HT-29 (cell line): ENCODE measurements at regions not wholly inside any gene's neighbourhood (a gene's known extent, or its start where the extent isn't known, plus 50 kb on each side); places are given as distances from the start of the nearest gene placed in this dataset.

ENCODE experiments used
- DNase-seq: peaks from one replicate; pipeline ENCODE4 v3.0.0-alpha.2; 2015; ENCODE audit warnings: low spot score

DNA sequence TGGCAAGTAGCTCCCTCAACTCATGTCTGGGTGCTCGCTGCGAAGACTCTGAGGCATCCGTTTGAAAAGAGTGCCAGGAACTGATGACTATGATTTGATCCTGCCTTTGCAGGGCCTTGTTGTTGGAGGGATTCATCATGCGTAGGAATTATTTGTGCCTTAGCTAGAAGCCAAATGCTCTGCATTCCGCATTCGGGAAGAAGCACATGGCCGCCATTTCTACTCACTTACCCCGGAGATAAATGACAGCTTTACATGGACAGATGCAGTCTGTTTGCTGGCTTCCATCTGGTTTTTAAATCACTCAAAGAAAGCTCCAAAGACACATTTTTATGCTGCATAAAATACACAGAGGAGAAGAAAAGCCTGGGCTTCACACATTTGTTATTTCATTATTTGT, 363.3 kb upstream of the CDH4 start:
- DNase-seq, result no peak

DNA sequence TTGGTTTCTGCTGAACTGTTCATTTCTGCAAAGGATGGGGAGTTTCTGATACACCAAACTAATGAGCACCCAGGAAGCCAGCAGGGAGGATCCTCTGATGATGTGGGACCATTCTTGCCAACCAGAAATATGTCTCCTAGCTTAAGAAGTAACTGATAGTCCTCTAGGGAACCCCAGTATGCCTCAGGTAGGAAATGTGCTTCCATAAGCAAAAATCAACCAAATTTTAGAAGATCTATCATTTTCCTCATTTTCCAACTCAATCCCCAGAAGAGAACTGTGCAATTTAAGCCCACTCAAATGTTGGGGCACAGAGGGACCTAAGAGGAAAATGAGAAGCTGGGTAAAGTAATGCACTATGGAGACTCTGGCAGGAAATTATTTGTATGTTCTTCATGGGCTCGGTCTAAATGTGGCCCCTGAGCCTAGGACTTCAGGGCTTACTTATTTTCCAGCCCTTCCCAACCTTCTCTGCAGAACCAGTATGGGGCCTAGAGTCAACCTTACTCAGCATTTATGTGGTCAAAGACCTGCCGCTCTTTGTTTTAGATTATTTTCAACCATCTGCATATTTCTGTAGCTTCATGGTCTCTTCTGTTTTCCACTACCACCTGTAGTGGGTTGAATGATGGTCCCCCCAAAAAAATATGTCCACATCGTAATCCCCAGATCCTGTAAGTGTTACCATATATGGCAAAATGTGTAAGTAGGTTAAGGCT, 359.8 kb upstream of the CDH4 start:
- no peak for DNase-seq

DNA sequence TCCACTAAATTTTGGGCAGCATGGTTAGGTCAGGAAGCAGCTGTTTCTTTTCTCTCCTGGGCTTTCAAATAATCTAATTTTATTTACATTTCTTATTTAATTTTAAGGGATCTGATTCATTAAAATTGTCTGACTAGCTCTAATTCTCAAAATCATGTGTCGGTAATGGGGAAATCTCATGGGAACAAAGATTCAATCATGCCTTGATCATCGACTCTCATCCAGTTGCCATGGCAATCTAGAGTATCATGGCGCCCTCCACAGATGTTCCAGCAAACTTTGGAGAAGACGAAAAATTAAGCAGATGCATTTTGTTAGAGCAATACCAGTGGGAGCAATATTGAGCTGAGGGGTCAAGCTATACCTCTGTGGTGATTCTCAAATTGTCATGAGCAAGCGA, 358.0 kb upstream of the CDH4 start:
- DNase-seq, result no peak

GRCh38 chr20:60895363-60896079, 356.5 kb upstream of the CDH4 start:
- no peak for DNase-seq

- DNase-seq, result no peak
Observed at GRCh38 chr20:60897976-60898375, 354.1 kb upstream of the CDH4 start.

GRCh38 chr20:60899320-60899719, 352.7 kb upstream of the CDH4 start:
- no peak for DNase-seq

DNA sequence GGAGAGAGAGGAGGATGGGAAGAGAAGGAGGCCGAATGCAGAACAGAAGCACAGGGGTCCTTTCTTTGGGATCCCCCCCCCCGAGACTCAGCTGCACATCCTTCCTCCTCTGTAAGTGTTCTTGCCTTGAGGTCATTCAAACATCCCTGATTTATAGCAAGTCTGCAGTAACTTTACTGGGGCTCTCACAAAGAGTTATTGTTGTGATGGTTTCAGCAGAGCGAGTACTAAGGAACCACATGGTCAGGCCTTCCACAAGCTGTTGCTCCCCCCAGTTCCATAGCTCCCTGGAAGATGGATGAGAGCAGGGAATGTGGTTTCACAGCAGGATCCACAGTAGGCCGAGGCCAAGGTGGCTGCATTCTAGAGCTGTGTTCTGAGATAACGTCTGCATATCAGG, 351.4 kb upstream of the CDH4 start:
- DNase-seq, result no peak

DNA sequence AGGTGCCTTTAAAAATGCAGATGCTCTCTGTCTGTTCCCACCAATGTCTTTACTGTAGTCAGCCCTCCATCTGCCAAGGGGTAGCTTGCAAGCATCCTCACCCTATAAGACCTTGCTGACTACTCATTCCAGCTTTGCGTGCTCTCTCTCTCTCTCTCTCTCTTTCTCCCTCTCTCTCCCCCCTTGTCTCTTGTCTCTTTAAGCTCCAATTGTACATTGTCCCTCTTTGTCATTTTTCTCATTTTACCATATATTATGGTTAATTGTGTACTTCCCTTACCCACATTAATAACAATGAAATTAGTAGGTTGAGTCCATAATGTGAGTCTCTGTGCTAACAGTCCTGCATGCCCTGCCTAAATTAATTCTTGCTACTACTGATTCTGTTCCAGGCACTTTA, 350.2 kb upstream of the CDH4 start:
- DNase-seq, result no peak

DNA sequence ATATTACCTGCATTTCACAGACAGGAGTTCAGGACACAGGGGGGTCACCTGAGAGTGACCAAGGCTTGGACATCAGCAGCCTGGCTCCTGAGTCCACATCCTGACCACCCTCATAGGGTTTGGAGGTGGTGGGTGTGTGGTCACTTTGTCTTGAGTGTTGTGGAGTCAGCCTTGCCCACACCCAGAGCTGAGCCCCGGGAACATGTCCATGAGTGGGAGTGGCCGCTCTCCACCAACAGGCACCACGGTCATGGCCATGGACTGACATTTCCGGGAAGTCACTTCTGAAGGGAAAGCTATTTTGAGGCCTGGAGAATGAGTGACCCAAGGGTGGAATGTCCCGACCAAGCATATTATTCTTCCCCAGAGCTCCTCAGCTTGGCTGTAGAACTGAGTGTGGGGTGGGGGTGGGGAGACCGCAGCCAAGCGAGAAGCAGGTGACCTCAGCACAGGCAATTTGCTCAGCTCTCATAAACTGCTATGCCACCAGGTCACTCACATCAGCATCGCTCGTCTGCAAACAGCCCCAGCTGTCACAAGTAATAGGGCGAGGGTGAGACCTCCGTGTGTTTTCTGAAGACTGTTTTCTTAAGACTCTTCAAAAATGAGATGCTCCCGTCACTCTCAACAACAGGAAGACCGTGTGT, 348.6 kb upstream of the CDH4 start:
- no peak for DNase-seq

DNA sequence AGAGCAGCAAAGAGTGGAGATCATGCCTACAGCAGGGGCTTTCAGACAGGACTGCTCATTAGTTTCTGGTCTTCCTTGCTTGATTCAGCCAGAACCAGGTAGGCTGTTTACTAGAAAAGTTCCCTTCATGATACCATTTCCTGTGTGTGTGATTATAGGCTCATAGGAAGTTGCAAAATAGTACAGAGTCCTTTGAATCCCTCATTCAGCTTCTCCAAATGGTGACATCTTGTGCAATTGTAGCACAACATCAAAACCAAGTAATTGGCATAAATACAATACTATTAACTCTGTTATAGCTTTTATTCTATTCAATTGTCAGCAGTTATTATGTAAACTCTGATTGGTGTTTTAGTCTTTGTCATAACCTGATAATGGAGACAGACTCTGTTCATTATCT, 347.3 kb upstream of the CDH4 start:
- no peak for DNase-seq

DNA sequence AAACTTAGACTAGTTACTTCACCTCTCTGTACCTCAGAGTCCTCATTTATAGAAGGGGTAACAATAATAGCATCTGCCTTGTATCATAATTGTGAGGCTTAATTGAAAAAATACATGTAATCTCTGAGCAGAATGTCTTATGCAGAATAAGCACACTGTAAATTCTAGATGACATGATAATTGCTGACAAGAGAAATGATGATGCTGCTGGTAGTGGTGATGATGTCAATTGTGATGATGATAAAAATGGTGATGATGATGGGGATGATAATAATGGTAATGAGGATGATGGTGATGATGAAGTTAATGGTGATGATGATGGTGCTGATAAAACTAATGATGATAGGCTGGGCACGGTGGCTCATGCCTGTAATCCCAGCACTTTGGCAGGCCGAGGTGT, 346.1 kb upstream of the CDH4 start:
- DNase-seq, result no peak

DNA sequence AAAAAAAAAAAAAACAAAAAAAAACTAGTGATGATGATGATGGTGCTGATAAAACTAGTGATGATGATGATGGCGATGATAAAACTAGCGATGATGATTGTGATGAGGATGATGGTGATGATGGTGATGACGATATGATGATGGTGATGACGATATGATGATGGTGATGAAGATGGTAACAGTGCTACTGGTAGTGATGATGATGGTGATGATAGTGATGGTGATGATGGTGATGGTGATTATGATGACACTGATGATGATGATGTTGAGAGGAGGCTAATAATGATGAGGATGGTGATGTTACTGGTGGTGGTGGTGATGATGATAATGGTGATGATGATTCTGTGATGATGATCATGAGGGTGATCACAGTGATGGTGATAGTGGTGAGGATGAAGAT, 345.5 kb upstream of the CDH4 start:
- DNase-seq, result no peak

- DNase-seq, result no peak
Observed at GRCh38 chr20:60913298-60913697, 338.8 kb upstream of the CDH4 start.

DNA sequence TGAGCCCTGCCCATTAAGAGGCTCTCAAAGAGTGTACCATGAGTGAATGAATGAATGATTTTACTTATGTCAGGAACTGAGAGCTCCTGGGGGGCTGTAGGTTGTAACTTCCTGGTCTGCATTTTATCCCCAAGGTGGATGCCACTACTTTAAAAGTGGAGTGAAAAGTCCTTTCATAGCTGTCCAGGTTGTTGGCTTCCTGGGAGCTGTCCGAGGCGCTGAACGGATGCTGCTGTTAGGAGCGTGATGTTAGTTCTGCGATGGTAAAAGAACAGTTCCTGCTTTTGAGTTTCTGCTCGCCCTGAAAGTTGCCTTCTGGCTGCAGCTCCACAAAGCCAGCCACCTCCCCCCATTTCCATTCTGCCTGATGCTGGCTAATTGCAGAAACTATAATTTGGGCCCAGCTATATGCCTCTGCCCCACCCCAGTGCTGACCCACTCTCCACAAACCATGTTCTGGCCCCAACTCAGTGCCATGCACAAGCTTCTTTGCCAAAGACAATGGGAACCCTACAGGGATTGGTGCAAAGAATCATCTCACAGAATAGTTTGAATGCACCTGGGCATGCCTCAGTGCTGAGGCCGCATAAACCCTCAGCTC, 330.9 kb upstream of the CDH4 start:
- peak; percentile 52 for DNase-seq

GRCh38 chr20:60926831-60927230, 325.2 kb upstream of the CDH4 start:
- DNase-seq, result no peak

DNA sequence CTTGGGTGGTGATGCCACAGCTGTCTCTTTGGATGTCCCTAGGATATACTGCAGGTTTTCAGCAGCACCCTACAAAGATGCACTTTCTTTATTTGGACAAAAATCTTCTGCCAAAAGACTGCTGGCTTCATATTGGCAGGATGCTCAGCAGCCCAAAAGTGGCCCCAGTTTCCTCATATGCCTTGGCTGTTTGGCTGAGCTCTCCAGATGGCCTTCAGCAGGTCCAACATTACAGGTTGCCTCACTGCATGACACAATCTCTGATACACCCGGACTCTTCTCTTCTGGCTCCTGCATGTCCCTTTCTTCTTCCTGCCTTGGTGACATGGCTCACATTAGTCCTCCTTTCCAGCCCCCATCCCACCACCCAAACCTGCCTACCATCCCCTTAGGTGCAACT, 323.7 kb upstream of the CDH4 start:
- DNase-seq, result no peak

- DNase-seq, result no peak
Observed at GRCh38 chr20:60930023-60930790, 321.9 kb upstream of the CDH4 start.

DNA sequence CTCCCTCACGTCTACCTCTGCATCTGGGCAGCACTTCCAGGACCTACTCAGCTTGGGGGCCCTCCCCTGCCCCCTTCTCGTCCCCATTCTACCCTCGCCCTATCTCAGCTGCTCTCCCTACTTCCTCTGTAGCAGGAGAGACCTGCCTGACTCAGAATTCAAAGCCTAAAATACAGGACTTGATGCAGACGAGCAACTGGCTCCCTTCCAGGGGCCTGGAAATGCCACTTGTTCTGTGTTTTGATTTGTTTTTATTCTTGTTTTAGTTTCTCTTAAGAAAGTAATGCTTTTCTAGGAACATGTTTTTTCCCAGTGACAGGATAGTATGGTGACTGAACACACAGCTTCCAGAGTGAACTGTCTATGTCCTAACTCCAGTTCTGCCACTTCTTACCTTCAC, 320.4 kb upstream of the CDH4 start:
- DNase-seq, result no peak

DNA sequence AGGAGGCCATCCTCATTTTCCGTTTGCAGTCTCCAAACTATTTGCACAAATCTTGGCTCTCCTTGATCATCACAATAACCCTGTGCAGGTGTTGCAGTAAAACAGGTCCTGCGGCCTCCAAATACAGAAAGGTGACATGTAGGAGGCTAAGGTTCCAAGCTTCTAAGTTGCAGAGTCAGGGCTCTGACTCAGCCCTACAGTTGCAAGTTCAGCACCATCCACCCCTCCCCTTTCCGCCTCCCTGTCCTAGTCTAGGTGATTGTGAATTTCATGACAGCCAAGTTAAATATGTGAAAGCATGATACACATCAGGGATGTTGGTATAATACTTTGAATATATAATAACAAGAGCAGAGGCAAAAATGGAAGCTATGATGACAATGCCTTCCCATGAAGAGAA, 317.3 kb upstream of the CDH4 start:
- DNase-seq, result no peak

DNA sequence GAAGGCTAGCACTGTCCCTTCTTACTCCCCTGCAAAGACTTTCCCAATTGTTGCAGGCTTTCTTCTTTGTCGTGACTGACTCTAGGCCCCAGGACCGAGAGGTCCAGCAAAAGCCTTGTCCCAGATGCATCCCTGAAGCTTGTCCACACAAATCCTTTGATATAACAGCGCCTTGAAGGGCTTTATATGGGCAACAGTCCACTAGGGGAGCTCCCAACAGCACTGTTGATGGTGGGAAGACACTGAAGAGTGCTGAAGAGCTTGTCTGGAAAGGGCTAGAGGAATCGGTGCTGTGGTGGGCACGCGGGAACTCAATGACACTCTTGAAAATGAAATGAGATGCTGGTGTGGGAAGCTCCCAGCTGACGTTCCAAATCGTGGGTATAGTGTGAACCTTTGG, 316.1 kb upstream of the CDH4 start:
- DNase-seq, result peak; percentile 20

GRCh38 chr20:60937585-60937984, 314.5 kb upstream of the CDH4 start:
- no peak for DNase-seq

DNA sequence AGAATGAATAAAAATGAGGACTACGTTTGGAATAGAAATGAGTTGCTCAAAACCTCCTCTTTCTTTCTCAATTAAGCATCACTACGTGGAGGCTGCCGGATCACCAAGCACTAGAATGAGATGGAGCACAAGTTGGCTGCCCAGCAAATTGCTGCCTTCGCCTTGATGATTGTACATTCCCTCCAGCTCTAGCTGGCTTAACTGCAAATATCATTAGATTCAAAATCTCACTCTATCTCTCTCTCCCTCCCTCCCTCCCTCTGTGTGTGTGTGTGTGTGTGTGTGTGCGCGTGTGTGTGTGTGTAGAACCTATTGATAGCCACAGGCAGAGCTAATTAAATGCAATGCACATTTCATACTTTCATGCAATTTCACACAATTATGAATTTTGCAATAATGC, 310.7 kb upstream of the CDH4 start:
- DNase-seq, result no peak
